ENCODE measurements at regions not wholly inside any gene's neighbourhood (a gene's known extent, or its start where the extent isn't known, plus 50 kb on each side); places are given as distances from the start of the nearest gene placed in this dataset.

- no peak for DNase-seq (ENCODE audit: low read depth)
These were observed 1130.4 kb upstream of the SLC10A2 start for GRCh38 chr13:104196611-104197010.

GRCh38 chr13:104181526-104182231 lies 1115.5 kb upstream of the SLC10A2 start:
- DNase-seq (ENCODE audit: low read depth), result no peak

GRCh38 chr13:104170980-104171555 lies 1104.9 kb upstream of the SLC10A2 start:
- DNase-seq (ENCODE audit: low read depth), result no peak

GRCh38 chr13:104163866-104164630 lies 1097.8 kb upstream of the SLC10A2 start:
- no peak for DNase-seq (ENCODE audit: low read depth)

- no peak for DNase-seq (ENCODE audit: low read depth)
These were observed 1094.3 kb upstream of the SLC10A2 start for GRCh38 chr13:104160536-104160935.

GRCh38 chr13:104143760-104144416 lies 1077.7 kb upstream of the SLC10A2 start:
- DNase-seq (ENCODE audit: low read depth), result no peak

GRCh38 chr13:104140552-104140951 lies 1074.3 kb upstream of the SLC10A2 start:
- no peak for DNase-seq (ENCODE audit: low read depth)

GRCh38 chr13:104137416-104137815 lies 1071.2 kb upstream of the SLC10A2 start:
- DNase-seq (ENCODE audit: low read depth), result no peak

GRCh38 chr13:104132849-104133248 lies 1066.6 kb upstream of the SLC10A2 start:
- DNase-seq (ENCODE audit: low read depth), result no peak

GRCh38 chr13:104114101-104114500 lies 1047.9 kb upstream of the SLC10A2 start:
- no peak for DNase-seq (ENCODE audit: low read depth)

- DNase-seq (ENCODE audit: low read depth), result no peak
These were observed 1044.8 kb upstream of the SLC10A2 start for GRCh38 chr13:104111031-104111430.

GRCh38 chr13:104106705-104107393 lies 1040.6 kb upstream of the SLC10A2 start:
- DNase-seq (ENCODE audit: low read depth), result no peak

- DNase-seq (ENCODE audit: low read depth), result no peak
These were observed 1039.5 kb upstream of the SLC10A2 start for GRCh38 chr13:104105418-104106355.

GRCh38 chr13:104099750-104100149 lies 1033.5 kb upstream of the SLC10A2 start:
- DNase-seq (ENCODE audit: low read depth), result no peak

GRCh38 chr13:104098421-104098820 lies 1032.2 kb upstream of the SLC10A2 start:
- no peak for DNase-seq (ENCODE audit: low read depth)

- no peak for DNase-seq (ENCODE audit: low read depth)
These were observed 1020.5 kb upstream of the SLC10A2 start for GRCh38 chr13:104086759-104087158.

- no peak for DNase-seq (ENCODE audit: low read depth)
These were observed 1020.0 kb upstream of the SLC10A2 start for GRCh38 chr13:104086210-104086609.

- DNase-seq (ENCODE audit: low read depth), result no peak
These were observed 1019.4 kb upstream of the SLC10A2 start for GRCh38 chr13:104085611-104086010.

GRCh38 chr13:104074326-104074725 lies 1008.1 kb upstream of the SLC10A2 start:
- no peak for DNase-seq (ENCODE audit: low read depth)

- DNase-seq (ENCODE audit: low read depth), result no peak
These were observed 1005.6 kb upstream of the SLC10A2 start for GRCh38 chr13:104071806-104072205.

- DNase-seq (ENCODE audit: low read depth), result no peak
These were observed 999.1 kb upstream of the SLC10A2 start for GRCh38 chr13:104065328-104065727.

All from GM04503 (cell line).